Gastrocnemius medialis (tissue), 4 donors: ENCODE measurements at regions not wholly inside any gene's neighbourhood (a gene's known extent, or its start where the extent isn't known, plus 50 kb on each side); places are given as distances from the start of the nearest gene placed in this dataset.

Experiments used
- ATAC-seq, 2 donors: fragments of 150-250 bp; one replicate each; pipeline ENCODE4 v1.9.1; 2016
- DNase-seq, 2 donors: peaks; one replicate each; pipeline ENCODE4 v3.0.0-alpha.2; 2019
- H3K27ac ChIP-seq, 4 donors: fragments of 200-600 bp; sonication (generic); 1 replicate in 1 of 4; 2 replicates in 3 of 4; pipeline ENCODE4 v1.5.1; 2016 to 2018; ENCODE audit warnings: mild to moderate bottlenecking in 2 of 4, moderate library complexity in 1 of 4
- H3K27me3 ChIP-seq, 3 donors: fragments of 200-600 bp; sonication (generic) in 2 of 3; 1 replicate in 1 of 3; 2 replicates in 2 of 3; pipeline versions ENCODE4 v1.5.1 to v1.6.0; 2016 to 2019; ENCODE audit warnings: mild to moderate bottlenecking in 1 of 3, moderate library complexity in 1 of 3
- H3K36me3 ChIP-seq, 2 donors: fragments of 200-600 bp; sonication (generic) in 1 of 2; one replicate each; pipeline ENCODE4 v1.5.1; 2017 to 2018
- H3K4me1 ChIP-seq, 2 donors: fragments of 200-600 bp; sonication (generic) in 1 of 2; one replicate each; pipeline ENCODE4 v1.5.1; 2016 to 2017; ENCODE audit warnings: mild to moderate bottlenecking in 2 of 2
- H3K4me3 ChIP-seq, 4 donors: fragments of 200-600 bp; sonication (generic) in 3 of 4; 1 replicate in 1 of 4; 2 replicates in 3 of 4; pipeline ENCODE4 v1.5.1; 2016 to 2019; ENCODE audit warnings: mild to moderate bottlenecking in 2 of 4
- H3K9me3 ChIP-seq, 3 donors: fragments of 200-600 bp; sonication (generic) in 2 of 3; 1 replicate in 1 of 3; 2 replicates in 2 of 3; pipeline ENCODE4 v1.5.1; 2016 to 2019
- POLR2A ChIP-seq, 2 donors: fragments of 450-650 bp; IDR thresholded peaks; one replicate each; pipeline ENCODE4 v1.6.1; 2017; ENCODE audit warnings: antibody characterized with exemption in 2 of 2, mild to moderate bottlenecking in 2 of 2, moderate library complexity in 2 of 2
- in situ Hi-C, 4 donors: fragments of 200-750 bp; cut with MboI; loops; one replicate each; pipeline versions ENCODE4 v1.15.0 to v1.8.0; 2017; ENCODE audit warnings: low sequenced_read_pairs in 4 of 4
- intact Hi-C: fragments of 100-400 bp; cut with DNase I; formaldehyde crosslinking; loops from one replicate; pipeline ENCODE4 v1.15.1; 2023; ENCODE audit warnings: low total_unique reads
- TF ChIP-seq, protein P1 (sequence below), 5 experiments: fragments of 450-650 bp in 3 of 5; fragments of 200-600 bp in 2 of 5; sonication (generic) in 2 of 5; IDR thresholded peaks in 4 of 5; conservative IDR thresholded peaks in 1 of 5; 1 replicate in 4 of 5; 2 replicates in 1 of 5; pipeline ENCODE4 v1.5.1; 2016 to 2019; ENCODE audit warnings: antibody characterized with exemption in 5 of 5, mild to moderate bottlenecking in 3 of 5, moderate library complexity in 3 of 5

DNA sequence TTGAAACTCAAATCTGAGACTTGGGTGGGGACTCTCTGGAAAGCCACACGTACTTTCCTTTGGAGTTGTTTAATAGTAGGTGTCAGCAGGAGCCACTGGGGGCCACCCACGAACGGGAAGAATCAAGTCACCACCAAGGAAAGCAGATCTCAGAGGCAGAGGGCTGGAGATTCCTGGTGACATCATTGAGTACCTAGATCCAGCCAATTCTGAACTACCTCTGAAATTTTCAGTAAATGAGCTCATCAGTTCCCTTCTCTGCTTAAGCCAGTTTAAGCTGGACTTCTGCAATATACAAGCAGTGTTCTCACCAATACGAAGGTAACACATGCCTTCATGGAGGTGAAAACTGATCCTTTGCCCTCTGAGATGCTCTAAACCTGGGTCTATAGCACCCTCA lies 99.3 kb upstream of the SORCS3 start:
- Histone ChIP-seq H3K27ac (no peak overlapping the region), H3K9me3 (no peaks in the 10 kb centered on the region), H3K4me1 (no peaks in the 10 kb centered on the region), H3K4me3 (no peak overlapping the region), H3K36me3 (no peaks in the 10 kb centered on the region), H3K27me3 (peaks cover 0 to 4% (median 0%) of the 10 kb centered on the region in 3 donors)
- DNase-seq (no peak), ATAC-seq (no peak)
- in situ Hi-C loops, result no loop called here
- intact Hi-C loops, result no loop called here
- TF ChIP-seq POLR2A (IDR thresholded peaks at IDR 0.05), result no peak
- TF ChIP-seq, protein P1, sequence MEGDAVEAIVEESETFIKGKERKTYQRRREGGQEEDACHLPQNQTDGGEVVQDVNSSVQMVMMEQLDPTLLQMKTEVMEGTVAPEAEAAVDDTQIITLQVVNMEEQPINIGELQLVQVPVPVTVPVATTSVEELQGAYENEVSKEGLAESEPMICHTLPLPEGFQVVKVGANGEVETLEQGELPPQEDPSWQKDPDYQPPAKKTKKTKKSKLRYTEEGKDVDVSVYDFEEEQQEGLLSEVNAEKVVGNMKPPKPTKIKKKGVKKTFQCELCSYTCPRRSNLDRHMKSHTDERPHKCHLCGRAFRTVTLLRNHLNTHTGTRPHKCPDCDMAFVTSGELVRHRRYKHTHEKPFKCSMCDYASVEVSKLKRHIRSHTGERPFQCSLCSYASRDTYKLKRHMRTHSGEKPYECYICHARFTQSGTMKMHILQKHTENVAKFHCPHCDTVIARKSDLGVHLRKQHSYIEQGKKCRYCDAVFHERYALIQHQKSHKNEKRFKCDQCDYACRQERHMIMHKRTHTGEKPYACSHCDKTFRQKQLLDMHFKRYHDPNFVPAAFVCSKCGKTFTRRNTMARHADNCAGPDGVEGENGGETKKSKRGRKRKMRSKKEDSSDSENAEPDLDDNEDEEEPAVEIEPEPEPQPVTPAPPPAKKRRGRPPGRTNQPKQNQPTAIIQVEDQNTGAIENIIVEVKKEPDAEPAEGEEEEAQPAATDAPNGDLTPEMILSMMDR (IDR thresholded peaks at IDR 0.05 in 4 of 5, conservative IDR thresholded peaks at IDR 0.05 in 1 of 5), result no peak

- H3K27me3 ChIP-seq, result no peaks in the 10 kb centered on the region
- no peaks in the 10 kb centered on the region for H3K36me3 ChIP-seq
- TF ChIP-seq, protein P1 (IDR thresholded peaks at IDR 0.05 in 4 of 5, conservative IDR thresholded peaks at IDR 0.05 in 1 of 5), result no peak
- no peak for TF ChIP-seq POLR2A (IDR thresholded peaks at IDR 0.05)
- no peaks in the 10 kb centered on the region for H3K9me3 ChIP-seq
- H3K4me3 ChIP-seq, result no peak overlapping the region
- no peaks in the 10 kb centered on the region for H3K4me1 ChIP-seq
- H3K27ac ChIP-seq, result no peak overlapping the region
- intact Hi-C loops (no loop called here), in situ Hi-C loops (no loop called here)
- no peak for DNase-seq
- ATAC-seq, result no peak
Observed at GRCh38 chr10:104546336-104546735, 94.8 kb upstream of the SORCS3 start.

GRCh38 chr10:104546756-104547155 lies 94.3 kb upstream of the SORCS3 start:
- no peak for TF ChIP-seq POLR2A (IDR thresholded peaks at IDR 0.05)
- TF ChIP-seq, protein P1 (IDR thresholded peaks at IDR 0.05 in 4 of 5, conservative IDR thresholded peaks at IDR 0.05 in 1 of 5), result no peak
- H3K4me3 ChIP-seq, result no peak overlapping the region
- H3K4me1 ChIP-seq, result no peaks in the 10 kb centered on the region
- ATAC-seq (no peak), DNase-seq (no peak)
- H3K27ac ChIP-seq, result no peak overlapping the region
- no peaks in the 10 kb centered on the region for H3K36me3 ChIP-seq
- no peaks in the 10 kb centered on the region for H3K27me3 ChIP-seq
- in situ Hi-C loops, result no loop called here
- intact Hi-C loops, result no loop called here
- no peaks in the 10 kb centered on the region for H3K9me3 ChIP-seq

DNA sequence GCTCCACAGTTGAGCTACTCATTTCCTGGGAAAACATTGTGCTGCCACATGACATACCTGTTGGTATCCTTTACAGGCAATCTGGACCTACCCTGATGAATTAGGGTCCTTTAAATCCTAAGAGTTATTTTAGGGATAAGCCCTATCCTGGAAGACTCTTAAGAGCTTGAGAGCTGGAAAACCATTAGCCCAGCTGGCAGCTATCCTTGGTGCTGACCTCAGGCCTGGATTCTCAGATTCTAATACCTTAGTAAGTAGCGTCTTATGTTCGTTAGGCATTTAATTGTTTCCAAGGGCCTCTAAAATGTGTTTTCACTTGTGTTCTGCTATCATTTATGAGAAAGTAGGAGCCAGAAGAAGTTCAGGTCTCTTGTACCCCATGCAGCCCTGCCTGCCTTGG lies 93.0 kb upstream of the SORCS3 start:
- TF ChIP-seq, protein P1 (IDR thresholded peaks at IDR 0.05 in 4 of 5, conservative IDR thresholded peaks at IDR 0.05 in 1 of 5), result no peak

DNA sequence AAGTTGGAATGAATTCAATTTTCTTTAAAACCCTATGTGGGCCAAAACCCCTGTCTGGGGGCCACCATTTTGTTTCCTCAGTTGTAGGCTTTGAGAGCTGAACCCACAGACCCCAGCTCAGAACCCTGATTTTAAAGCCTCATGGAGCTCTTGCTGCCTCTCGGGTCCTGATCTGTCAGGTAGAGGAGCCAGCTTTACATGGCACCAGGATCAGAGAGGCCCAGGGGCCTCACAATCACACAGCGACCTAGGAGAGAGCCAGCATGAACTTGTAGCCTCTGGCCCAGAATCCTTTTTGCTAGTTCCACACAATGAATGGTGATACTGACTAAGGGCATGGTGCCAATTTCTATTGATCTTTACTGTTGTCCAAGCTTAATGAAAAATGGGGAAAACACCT lies 84.3 kb upstream of the SORCS3 start:
- H3K36me3 ChIP-seq, result no peaks in the 10 kb centered on the region
- no peaks in the 10 kb centered on the region for H3K9me3 ChIP-seq
- intact Hi-C loops (no loop called here), in situ Hi-C loops (no loop called here)
- TF ChIP-seq, protein P1 (IDR thresholded peaks at IDR 0.05 in 4 of 5, conservative IDR thresholded peaks at IDR 0.05 in 1 of 5), result no peak
- TF ChIP-seq POLR2A (IDR thresholded peaks at IDR 0.05), result no peak
- no peak overlapping the region for H3K27ac ChIP-seq
- ATAC-seq, result no peak
- no peak for DNase-seq
- no peak overlapping the region for H3K4me3 ChIP-seq
- no peaks in the 10 kb centered on the region for H3K4me1 ChIP-seq
- H3K27me3 ChIP-seq, result no peaks in the 10 kb centered on the region

More for the DNA sequence above, 93.0 kb upstream of the SORCS3 start:
- no peak for ATAC-seq
- Histone ChIP-seq H3K9me3 (no peaks in the 10 kb centered on the region), H3K4me1 (no peaks in the 10 kb centered on the region), H3K4me3 (no peak overlapping the region), H3K27ac (no peak overlapping the region), H3K36me3 (no peaks in the 10 kb centered on the region), H3K27me3 (no peaks in the 10 kb centered on the region)
- in situ Hi-C loops, result no loop called here
- no peak for DNase-seq
- intact Hi-C loops, result no loop called here
